Hepatic stellate cell (primary cell): ENCODE measurements at regions not wholly inside any gene's neighbourhood (a gene's known extent, or its start where the extent isn't known, plus 50 kb on each side); places are given as distances from the start of the nearest gene placed in this dataset.
"Not testable (repeated sequence)": the region's sequence is repeated elsewhere in the genome, so short reads cannot be mapped to it uniquely, and the experiment has no call there.

Source experiments
- DNase-seq: peaks from one replicate; pipeline ENCODE4 v3.0.0; 2011; ENCODE audit warnings: low spot score

DNA sequence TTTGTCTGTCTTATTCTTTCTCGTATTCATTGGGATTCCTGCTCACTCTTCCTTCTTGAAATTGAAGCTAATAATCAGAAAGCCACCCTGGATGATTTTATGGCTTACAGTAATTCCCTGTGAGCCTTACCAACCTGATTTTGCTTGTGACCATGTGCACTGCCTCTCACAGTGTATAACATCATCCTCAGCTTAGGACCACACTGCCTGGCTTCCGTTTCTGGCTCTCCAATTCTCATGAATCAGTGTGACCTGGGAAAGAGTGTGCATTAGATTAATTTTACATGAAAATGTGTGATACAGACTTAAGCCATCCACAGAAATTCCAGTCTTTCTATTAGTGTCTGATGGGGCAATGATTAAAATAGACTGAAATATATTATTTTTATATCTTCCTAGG lies 126.8 kb upstream of the DMRT1 start:
- DNase-seq = no peak

DNA sequence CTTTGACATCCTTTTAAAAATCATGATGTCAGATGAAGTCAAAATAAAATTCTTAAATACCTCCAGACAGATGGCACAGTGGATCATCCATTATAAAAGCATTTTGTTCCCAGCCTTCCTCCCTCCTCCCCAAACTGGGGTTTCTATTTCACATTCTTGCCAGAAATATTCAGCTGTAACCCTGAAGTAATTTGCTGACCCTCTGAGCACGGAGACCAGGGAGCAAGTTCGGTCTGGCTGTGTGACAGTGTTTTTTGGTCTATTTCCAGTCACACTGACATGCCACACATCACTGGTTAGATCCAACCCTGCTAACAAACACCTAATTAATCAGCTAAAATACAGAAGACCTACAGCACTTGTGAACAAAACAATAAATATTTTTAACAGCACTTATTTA lies 126.2 kb upstream of the DMRT1 start:
- no peak for DNase-seq

DNA sequence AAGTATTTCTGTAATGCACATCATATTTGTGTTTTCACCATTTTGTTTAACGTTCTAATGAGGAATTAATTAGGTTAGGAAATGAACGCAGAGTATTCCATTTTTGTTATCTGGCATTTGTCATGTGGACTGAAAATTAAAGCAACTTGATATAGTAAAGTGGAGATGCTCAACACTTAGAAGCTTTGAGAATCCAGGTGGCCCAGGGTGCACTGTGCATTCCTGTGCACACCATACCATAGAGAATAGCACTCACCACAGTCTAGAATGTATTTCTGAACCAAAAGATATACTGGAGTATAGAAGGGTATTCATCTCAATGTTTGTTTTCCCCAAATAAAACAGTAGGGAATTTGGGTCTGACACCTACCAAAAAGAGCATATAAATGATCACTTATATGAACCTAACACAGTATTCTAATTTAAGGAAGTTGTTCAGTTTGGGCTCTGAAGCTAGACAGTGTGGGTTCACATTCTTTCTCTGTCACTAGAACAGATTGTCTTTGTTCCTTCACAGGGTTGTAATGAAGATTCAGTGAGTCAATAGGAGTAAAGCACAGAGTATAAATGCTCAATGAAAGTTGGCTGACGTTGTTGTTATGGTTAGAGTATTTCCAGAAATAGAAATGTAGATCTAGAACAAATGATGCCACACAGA lies 125.6 kb upstream of the DMRT1 start:
- DNase-seq = peak; percentile 59

DNA sequence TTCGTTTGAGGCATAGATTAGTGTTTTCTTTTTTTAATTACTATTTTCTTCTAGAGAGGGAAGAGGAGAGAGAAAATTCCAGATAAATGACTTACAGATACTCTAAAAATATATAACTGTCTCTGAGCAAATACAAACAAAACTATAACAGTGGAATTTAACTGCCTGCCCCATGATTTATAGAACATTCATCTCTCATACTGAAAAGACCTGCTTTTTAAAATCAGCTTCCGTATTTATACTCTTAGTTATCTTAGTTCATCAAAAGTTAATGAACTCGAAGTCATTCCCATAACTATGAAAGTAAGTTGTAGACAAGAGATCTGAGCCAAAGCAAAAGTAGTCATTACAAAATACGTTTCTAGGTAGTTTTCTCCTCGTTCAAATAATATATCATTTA lies 123.8 kb upstream of the DMRT1 start:
- DNase-seq = no peak

DNA sequence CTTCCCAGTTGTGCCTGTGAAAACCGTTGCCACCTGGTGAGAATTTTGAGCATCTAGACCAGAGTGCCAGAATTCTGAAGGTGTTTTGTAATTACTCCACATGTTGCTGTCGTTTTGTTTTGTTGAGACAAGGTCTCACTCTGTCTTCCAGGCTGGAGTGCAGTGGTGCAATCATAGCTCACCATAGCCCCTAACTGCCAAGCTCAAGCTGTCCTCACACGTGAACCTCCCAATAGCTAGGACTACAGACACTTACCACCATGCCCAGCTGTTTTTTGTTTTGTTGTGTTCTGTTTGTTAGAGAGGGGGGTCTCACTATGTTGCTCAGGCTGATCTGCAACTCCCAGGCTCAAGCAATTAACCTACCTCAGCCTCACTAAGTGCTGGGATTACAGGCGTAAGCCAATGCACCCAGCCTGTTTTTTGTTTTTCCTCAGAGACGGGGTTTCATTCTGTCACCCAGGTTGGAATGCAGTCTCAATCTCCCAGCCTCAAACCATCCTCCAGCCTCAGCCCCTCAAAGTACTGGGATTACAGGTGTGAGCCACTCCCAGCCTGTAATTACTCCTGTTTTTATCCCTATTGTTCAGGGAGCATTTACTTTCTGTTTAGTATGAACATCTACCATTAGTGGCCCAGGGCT lies 121.1 kb upstream of the DMRT1 start:
- no peak for DNase-seq

DNA sequence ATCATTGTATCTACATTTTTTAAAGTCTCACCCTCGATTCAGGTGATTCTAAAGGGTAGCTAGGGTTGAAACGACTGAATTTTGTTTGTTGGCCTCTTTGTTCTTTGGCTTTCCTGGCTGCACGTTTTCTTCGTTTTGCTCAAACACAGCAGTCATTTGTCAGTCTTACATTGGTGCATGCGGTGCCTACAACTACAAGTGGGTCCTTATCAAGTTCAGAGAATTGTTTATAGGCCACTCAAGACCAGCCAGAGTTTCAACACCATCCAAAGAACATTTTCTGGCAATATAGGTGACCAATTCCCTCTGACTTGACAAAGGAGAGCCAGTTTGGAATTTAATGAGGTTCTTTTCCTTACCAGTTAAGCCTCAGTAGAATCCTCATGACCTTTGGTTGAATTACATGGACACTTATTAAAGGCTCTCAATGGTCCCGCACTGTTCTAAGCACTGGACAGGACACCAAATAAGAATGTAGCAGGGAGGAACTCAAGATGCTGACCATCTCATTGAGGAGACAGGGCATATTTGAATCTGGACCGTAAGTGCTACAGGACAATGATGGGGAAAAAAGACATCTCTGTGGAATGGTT lies 119.0 kb upstream of the DMRT1 start:
- no peak for DNase-seq

DNA sequence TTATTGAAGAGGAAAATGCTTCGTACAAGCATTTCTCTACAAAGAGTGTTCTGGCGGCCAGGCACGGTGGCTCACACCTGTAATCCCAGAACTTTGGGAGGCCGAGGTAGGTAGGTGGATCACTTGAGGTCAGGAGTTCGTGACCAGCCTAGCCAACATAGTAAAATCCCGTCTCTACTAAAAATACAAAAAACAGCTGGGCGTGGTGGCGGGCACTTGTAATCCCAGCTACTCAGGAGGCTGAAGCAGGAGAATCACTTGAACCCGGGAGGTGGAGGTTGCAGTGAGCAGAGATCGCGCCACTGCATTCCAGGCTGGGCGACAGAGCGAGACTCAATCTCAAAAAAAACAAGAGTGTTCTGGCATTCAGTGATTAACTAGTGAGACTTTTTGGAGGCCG lies 117.0 kb upstream of the DMRT1 start:
- not testable (repeated sequence) for DNase-seq

DNA sequence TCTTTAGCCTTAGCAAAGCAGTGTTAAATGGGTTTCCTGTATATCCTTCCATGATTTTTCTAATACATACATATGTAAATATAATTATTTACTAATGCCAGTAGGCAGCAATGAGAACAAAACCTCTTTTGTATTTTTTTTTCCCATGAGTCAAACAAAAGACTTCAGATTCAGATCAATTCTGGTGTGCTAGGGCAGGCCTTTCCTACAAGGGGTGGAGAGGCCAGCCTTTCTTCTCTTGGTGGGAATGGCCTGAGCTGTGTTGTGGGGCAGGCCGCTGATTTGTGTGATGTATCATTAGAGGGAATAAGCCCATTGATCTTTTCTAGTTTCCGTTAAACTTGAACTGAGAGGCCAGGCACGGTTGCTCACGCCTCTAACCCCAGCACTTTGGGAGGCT lies 115.5 kb upstream of the DMRT1 start:
- DNase-seq = no peak

DNA sequence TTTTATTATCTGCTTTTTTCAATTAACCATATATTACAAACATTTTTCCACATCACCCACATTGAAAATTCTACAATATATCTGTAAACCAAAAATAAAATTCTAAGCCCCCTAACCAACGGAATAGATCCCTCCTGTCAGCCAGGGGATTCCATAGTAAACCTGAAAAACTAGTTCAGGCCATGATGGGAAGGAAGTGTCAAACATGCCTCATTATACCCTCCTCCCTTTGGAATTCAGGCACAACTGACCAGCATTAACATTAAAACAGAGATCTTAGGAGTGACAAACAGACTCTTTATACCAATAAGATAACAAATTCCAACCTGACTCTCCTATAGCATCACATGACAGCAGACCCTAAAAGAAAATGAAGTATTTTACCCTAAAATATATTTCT lies 113.7 kb upstream of the DMRT1 start:
- DNase-seq = no peak

DNA sequence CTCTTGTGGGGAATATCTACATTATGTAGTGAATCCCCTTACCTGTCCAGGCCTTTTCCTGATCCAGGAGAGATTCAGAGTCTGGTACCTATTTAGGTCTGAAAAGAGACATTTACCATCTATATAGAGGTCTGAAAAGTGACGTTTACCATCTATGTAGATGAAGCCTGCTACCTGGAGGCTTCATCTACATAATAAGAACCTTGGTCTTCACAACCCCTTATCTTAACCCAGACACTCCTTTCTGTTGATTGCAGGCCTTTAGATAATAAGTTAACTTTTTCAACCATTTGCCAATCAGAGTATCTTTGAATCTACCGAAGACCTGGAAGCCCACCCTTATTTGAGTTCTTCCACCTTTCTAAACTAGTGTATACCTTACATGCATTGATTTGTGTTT lies 113.0 kb upstream of the DMRT1 start:
- no peak for DNase-seq

DNA sequence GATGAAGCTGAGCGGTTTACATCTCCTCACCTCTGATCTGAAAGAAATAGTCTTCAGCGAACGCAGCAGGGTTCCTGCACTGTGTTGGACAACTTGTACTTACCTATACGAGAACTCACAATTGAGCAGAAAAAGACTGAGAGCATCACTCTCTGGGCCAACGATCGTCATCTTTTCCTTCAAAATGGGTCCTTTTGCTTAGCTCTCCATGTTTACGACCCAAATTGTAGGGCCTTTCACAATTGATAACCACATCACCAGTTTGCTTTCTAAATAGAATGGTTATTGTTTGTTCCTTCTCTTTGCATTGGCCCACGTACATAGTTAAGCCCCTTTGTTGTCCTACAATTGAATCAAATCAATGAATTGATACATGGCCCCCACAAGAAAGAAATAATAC lies 110.0 kb upstream of the DMRT1 start:
- no peak for DNase-seq

DNA sequence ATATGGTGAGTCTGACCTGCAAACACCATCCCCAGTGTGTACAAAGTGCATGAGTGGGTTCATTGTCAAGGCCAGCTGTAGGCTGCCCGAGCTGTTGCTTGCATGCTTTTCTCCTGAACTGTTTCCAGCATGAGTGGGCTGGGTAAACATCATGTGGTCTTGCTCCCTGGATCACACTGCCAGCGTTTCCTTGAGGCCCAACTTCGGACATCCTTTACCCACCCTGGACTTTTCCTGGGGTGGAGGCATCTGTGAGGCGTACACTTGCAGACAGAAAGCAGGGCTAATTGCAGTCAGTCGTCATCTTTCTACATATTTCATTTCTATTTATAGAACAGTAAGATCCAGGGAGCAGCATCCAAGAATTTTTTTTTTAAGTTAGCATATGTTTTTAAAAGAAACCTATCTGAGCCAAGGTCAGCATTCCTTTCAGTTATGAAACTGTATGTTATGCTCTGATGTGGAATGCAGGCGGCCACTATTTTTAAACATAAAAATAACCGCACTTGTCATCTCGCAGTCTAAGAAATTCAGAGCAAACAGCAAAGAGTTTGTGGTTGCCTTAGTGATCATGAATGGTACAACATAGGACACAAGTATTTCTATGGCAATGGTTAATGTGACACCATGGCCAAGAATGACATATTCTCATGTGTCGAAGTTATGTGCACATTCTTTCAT lies 106.5 kb upstream of the DMRT1 start:
- peak; percentile 86 for DNase-seq

DNA sequence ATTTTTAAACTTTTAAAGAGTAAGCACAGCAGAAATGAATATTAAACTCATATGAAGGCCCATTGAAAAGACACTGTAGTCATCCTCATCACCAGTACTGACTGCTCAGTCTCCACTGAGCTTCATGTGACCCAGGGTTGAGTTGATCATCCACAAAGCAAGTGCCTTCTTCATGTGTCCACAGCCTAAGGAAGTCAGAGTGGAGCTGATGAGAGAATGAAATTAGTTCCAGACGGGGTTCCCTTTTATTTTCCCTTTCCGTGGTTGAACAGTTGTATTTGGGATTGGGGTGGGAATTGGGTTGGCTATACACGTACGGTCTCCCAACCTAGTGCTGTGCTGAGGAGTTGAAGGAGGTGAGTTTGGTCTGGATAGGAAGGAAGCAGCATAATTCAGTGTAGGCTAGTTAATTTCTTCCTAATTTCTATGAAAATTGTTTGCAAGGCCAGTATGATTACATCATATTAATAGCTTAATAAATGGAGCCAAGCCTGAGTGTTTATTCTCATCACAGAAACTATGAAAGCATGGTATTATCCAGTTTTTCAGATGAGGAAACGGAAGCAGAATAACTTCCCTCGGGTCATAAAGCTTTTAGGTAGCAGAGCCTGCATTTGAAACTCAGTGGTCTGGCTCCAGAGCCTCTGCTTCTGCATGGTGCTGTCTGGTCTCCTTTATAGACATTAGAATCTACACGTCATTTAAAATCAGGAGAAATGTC lies 103.9 kb upstream of the DMRT1 start:
- no peak for DNase-seq

DNA sequence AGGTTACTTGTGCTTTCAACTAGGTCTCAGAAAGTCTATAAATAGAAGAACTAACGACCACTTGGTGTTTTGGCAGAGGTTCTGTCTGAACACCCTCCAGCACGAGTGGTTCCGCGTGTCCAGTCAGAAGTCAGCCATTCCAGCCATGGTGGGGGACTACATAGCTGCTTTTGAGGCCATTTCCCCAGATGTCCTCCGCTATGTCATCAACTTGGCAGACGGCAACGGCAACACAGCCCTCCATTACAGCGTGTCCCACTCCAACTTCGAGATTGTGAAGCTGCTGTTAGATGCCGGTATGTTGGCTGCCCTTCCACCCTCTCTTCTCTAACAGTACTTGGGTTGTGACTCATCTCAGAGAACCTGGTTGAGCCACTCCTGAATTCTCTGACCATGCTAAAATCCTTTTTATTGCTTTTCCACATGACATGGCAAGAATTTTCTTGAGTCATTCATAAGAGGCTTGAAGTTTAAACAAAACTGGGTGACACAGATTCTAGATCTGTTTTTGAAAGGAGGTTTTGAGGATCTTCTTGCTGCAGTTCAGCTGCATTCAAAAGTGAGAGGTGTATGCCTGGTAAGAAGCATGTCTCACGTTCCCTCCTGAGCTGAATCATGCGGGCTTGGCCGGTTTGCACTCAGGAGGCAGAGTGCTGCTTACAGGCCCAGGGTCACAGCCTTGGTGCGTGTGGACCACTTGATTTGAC lies 103.1 kb upstream of the DMRT1 start:
- peak; percentile 88 for DNase-seq

DNA sequence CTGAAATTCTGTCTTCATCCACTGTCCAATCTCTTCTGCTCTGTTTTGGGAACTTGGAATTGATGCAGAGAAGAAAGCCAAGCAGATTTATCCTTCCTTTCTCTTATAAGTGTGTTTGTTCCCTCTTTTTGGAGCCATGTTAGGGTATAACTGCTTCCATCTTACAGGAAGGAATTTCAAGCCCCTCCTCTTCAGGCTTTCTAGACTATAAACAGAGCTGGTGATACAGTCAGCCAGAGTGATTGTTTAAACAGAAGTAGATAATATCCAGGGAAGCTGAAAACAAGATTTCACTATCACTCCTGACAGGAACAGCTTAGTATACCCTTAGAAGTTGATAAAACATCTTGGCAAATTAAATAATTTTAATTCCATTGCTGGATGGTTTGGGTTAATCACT lies 102.1 kb upstream of the DMRT1 start:
- DNase-seq = no peak

DNA sequence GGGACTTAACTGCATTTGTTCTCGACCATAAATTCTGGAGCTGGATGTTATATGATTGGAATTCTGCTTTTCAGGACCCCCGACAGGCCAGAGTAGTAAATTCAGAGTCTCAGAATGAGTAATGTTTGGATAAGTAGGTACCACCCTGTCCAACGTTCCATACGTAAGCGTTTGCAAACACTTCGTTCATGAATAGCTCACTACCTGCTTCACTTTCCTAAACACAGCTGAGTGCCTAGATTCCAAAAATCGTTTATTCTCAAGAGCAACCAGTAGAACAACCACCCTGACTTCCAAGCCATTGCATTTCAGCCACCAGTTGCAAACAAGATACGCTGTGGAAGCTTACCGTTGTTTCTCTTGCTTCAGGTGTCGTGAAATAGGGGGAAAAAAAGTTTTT lies 101.3 kb upstream of the DMRT1 start:
- DNase-seq = no peak

DNA sequence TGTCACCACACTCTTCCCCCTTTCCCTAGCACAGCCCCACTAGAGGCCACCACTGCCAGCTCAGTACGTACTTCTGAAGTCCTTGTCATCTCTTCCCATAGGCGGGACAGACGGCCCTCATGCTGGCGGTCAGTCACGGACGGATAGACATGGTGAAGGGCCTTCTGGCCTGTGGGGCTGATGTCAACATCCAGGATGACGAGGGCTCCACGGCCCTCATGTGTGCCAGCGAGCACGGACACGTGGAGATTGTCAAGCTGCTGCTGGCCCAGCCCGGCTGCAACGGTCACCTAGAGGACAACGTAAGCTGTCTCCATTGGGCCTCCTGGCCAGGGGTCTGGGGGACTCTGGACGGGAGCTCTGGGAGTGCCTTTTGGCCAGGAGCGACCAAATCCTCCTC lies 99.4 kb upstream of the DMRT1 start:
- DNase-seq = no peak

DNA sequence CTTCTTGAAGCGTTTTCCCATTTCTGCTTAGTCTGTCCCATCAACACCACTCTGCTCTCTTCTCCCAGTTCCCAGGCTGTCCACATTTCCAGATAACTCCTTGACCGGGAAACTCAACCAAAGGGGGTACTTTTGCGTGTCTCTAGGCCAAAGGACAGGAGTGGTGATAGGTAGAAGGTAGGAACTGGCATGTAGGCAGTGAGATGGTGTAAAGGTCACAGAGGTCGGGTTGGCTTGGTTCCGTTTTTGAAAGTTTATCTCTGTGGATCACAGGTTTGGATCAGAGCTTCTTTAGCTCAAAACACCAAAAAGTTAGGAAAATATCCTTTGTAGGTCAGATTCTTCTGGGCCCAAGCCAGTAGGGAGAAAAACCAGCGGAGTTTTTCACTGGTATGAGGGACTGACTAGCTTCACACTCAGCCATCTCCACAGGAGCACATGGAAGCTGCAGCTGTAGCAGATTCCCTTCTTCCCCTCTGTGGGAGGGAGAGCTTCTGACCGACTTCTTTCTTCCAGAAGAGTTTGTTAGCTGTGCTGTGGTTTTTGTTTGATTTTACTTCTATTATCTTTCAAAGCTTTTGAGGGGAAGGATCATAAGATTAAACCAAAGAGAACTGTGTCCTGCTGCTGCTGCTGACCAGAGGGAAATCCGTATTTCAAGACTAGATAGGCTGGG lies 98.4 kb upstream of the DMRT1 start:
- no peak for DNase-seq

DNA sequence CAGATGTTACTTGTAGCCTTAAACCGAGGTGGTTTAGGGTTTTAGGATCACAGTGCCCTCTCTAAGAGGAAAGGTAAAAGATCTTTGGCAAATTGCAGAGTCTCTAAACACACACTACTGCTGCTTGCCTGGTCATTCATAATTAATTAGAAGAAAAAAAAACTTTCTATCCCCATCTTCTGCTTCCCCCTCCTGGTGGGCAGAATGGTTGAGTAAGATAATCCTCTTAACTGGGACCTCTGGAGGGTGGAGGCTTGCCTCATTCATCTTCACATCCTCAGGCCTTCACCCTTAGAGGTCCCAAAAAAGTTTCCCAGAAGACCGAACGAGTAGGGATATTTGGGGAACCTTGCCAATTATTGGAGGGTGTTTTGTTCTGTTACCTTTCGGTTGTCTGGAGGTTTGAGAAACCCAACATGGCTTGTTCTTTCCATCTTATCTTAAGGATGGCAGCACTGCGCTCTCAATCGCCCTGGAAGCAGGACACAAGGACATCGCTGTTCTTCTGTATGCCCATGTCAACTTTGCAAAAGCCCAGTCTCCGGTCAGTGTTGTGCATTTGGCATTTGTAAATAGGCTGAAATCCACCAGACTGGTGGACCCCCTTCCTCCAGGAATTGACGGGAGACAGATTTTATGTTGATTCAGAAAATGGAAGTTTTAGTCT lies 97.3 kb upstream of the DMRT1 start:
- no peak for DNase-seq

DNA sequence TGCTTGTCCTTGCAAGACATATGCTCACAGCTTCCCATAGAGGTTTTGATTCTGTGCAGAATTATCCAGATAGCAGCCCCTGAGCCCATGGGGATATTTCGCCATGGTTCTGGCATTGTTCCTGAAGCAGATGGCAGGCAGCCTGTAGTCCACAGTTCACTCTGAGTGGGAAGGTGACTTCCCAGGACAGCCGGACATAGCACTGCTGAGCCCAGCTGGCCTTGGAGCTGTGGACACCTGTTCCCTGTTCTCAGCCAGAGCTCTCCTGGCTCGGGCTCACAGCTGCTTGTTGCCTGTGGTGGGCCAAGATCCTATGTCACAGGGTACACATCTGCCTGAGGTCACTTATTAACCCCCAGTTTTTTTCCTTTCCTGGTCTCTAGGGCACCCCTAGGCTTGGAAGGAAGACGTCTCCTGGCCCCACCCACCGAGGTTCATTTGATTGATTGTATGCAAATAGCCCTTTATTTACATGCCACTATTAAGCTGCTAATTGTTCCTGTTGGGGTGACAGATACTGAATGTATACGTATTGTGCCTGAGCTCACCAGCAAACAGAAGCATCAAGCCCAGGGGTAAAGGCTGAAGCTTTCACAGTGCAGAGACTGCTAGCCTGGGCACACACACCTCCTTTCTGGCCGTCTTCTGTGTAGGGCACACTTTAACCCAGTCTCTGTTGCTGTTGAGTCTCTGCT lies 96.6 kb upstream of the DMRT1 start:
- no peak for DNase-seq
